Fibroblast of peridontal ligament (primary cell): ENCODE measurements at regions not wholly inside any gene's neighbourhood (a gene's known extent, or its start where the extent isn't known, plus 50 kb on each side); places are given as distances from the start of the nearest gene placed in this dataset.

ENCODE experiments used
- DNase-seq: peaks from one replicate; pipeline ENCODE4 v3.0.0-alpha.2; 2010; ENCODE audit errors: extremely low read depth

DNA sequence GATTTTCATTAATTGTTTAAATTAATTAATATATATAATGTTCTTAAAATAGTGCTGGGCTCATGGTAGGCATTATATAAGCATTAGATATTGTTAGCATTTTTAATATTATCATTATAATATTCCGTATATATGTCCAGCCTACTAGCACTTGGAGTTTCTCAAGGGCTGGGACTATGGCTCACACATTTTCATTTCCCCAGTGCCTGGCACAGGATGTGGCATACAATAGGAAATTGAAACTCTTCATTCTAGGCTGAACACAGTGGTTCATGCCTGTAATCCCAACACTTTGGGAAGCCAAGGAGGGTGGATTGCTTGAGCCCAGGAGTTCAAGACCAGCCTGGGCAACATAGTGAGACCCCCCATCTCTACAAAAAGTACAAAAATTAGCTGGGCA lies 170.4 kb downstream of the RSL24D1 start:
- no peak for DNase-seq

DNA sequence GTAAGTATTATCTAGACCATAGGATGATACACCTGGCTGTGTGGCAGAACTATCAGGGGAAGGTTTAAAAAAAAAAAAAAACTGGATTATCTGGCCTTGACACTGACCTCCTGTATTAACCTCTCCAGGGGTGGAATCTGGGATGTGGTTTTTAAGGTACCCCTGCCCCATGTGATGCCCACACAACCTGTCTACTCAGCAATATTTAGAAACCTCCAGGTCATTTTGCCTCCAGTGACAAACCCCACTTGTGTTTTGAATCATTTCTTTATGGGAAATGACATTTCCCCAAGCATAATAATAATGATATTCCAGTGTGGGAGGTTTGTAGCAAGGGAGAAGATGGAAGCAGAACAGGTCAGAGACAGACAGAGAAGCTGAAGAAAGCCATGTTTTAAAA lies 179.1 kb downstream of the RSL24D1 start:
- no peak for DNase-seq

DNA sequence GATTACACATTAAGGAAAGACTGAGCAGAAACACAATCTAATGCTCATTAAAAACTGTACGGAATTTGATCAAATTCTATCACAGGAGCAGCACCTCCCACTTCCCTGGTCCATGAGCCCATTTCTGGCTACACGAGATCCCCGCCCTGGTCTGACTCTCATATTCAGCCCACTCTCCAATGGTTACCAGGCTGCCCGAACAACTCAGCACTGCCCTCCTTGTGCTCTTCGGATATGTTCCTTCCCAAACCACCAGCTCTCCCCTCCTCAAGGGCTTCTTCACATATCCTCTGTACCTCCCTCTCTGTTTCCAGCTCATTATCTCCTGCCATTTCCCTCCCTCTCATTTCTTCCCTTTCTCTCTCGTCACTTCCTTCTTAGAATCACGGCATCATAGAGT lies 180.5 kb downstream of the RSL24D1 start:
- DNase-seq: no peak

DNA sequence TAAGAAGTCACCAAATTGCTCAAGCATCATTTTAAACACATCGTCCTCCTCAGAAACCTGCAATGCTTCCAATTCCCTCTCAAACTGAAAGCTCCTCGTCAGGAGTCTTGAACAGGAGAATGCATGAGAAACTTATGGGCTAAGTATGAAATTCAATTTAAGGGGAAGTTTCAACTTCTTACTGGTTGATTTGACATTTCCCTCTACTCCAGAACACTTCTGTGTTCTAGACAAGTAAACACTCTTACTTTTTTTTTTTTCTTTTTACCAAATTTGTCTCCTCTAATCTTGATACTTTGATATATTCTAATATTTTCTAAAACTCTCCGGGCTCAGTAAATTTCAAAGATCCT lies 181.7 kb downstream of the RSL24D1 start:
- DNase-seq: no peak

DNA sequence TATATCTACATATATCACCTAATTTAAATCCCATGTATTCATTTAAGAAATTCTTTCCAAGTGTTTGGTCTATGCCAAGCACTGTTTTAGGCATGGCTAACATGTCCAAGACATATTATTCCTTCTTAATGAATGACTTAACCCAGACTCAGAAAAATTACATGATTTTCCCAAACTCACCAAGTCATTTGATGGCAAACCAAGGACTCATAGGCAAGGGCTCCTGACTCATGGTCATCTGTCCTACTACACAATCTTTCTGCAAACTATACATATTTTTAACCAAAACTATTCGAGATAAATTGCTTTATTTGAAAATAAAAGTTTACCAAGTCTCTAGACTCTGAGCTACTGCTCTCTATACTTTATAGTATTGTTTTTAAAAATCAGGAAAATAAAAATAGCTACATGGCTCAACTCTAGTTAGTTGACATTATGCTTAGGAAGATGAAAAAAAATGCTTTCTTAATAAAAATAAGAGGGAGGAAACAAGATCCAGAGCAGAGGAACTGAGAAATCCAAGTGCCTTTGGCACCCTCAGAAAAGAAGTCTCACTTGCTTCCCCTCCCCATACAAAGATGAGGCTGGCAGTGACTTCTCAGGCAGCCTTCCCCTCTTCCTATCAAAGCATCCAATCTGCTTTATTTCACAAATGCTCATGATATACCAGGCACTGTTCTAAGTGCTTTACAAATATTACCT lies 182.2 kb downstream of the RSL24D1 start:
- DNase-seq: no peak

DNA sequence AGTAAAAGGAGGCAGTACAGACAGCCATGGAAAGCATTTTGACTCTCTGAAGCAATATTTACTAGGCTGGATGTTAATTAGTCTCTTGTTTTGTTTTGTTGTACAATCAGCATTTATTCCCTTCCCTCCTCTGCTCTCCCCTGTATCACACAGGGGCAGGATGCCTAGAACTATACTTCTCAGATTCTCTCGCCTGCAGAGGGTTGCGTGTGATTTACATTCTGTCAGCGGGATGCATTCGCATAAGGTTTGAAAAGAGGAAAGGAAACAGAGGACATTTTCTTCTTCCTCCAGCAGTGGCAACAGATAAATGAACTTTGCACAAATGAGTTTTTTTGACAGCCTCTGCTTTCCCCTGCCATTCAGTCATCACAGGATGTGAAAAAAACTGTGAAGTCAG lies 188.3 kb downstream of the RSL24D1 start:
- no peak for DNase-seq

DNA sequence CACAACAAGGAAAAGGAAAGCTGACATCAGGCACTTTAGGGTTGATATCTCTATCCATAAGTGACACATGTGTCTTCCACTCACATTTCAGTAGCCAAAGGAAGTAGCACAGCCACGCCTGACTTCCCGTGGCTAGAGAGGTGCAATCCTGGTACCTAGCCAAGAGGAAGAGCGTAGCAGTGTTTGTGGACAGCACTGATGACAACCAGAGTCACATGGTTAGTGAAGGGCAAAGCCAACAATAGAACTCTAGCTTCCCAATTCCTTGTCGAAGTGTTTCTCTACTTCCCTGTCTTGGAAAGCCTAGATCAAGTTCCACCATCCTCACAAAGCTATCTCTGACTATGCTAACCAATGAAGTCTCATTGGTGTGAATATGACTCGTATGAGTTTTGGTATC lies 189.2 kb downstream of the RSL24D1 start:
- DNase-seq: no peak

DNA sequence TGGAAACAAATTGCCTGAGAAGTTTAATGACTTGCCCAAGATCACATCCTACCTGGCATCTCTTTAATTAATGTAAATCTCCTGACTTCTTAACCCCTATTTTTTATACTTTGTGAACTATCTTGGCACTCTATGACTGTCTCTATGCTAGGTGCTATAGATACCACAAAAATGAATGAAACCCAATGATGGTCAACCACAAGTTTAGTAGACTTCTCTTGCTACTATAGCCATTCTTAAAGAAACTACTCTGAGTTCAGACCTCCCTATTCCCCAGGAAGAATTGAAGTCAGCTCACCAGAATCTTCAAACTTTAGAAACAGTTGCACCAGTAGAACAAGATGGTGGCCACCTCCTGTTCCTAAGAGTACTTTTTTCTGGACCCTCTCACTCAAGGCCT lies 191.1 kb downstream of the RSL24D1 start:
- DNase-seq: no peak

DNA sequence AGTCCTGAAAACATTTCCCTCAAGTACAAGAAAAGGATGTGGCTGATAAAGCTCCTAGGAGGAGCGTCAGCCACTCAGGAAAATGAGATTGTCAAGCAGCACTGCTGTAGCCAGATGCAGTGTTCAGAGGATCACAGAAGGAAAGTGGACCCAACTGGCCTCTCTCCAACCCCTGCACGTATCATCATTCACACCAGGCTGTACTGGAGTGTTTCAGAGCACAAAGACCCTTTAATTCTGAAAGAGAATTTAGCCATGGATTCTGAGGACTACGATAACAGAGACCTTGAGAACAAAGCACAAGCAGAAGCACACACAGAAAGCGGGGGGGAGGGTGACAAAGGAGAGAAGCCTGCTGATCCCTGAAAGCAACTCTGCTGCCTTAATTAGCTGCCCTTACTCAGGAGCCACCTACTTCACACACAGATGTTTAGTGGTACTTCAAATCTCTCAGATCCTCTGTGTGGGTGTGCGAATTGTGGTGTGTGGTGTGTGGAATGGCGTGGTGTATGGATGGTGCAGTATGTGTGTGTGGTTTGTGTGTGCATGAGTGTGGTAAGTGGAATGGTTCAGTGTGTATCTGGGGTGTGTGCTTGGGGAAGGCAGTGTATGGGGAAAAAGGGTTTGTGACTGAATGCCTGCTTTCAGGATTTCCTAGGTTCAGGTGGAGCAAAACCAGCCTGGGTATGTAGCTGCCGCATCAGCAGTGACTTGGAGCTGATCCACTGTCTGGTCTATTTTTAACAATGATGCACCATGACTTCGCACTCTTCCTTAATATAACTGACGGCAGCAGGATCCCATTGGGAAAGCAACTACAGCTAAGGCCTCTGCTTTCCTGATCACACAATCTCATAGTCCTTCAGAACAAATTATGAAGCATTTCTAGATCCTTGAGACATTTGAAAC lies 192.5 kb downstream of the RSL24D1 start:
- DNase-seq: no peak

DNA sequence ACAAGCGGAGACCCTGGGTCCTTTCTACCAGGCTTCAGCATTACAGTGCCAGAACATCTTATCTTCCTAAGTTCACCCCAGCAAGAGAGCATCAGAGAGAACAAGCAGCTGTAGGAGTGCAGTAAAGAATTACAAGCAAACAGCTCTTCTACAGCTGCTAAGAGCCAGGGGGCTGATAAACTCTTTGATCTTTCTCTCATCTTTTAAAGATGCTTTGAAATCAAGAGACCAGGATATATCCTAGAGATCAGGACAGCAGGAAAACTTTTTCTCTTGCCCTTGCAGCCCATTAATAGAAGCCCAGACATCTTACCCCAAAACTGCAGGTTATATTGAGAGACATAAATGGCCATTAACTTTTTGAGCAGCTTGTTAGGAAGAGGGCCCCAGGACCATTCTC lies 198.1 kb downstream of the RSL24D1 start:
- DNase-seq: no peak

DNA sequence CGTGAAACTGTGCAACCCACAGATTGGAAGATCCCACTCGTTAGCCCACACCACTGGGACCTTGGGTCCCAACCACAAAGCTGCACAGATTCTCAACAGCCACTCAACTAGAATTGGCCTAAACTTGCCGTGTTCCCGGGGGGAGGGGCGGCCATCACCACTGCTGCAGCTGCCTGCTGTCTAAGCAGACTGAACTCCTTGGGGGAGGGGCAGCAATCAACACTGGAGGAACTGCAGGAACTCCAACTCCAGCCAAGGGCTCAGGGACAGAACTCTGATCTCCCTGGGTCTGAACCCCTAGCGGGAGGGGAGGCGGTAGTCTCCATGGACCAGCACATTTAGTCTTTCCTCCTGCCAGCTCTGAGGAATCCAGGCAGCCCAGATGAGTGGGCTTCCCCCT lies 205.9 kb downstream of the RSL24D1 start:
- no peak for DNase-seq

DNA sequence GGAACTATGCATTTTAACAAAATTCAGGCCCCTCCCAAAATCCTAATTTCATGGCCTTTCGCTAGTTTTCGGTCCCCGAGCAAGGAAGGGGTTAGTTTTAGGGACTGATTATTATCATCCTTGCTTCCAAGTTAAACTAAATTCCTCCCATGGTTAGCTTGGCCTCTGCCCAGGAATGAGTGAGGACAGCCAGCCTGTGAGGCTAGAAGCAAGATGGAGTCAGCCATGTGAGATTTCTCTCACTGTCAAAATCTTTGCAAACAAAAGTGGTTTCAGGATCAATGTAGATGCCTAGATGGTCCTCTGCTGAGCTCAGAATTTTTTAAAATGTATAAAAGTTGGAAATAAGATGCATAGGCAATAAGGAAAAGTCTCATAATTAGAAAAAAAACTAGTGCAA lies 208.9 kb downstream of the RSL24D1 start:
- DNase-seq: no peak

DNA sequence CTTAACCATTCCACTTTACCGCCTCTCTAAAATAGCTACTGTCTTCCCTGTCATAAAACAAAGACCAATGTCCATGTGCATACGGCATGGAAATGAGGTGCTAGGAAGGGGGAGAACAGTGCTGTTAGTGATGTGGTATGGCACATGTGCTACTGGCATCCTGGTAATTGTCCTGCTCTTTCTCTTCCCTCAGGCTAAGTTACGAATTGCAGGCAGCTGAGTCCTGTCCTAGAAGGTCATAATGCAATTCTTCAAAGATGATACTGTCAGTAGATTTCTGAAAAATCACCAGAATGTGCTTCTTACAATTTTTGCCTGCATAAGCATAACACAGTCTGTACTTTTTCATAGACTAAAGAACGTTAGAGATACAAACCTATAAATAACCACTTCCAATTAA lies 216.8 kb downstream of the RSL24D1 start:
- DNase-seq: no peak

DNA sequence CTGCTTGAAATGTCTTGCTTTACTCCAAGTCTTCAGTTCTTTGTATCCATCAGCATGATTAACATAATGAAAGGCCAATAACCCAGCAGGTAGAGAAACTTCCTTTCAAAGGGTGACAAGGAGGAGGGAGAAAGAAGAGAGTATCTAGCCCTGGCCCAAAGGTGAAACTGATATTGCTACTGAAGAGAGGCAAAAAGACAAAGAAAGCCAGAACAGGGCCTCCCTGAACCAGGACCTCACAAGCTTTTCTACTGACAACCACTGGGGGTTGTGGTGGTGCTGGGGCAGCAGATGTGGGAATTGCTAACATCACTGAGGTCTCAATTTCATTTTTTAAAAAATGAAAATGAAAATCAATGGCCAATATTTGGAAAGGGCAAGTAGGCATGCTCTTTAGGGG lies 234.1 kb downstream of the RSL24D1 start:
- no peak for DNase-seq

DNA sequence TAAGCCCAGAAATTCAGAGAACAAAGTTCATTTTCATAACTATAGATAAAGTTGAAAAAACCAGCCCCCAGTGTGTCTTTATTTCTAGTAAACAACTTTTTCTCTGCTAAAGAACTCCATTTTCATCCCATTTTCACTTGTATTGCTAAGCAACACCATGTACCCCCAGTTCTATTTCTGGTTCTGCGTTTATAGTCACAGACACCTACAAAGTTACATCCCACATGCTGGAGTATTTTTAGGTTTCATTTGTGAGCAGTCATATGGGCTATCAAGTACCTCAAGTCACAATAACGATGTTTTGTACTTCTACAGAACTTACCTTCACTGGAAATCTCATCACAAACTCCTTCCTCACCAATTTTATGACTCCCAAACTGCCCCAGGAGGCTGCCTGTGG lies 236.5 kb downstream of the RSL24D1 start:
- DNase-seq: no peak

DNA sequence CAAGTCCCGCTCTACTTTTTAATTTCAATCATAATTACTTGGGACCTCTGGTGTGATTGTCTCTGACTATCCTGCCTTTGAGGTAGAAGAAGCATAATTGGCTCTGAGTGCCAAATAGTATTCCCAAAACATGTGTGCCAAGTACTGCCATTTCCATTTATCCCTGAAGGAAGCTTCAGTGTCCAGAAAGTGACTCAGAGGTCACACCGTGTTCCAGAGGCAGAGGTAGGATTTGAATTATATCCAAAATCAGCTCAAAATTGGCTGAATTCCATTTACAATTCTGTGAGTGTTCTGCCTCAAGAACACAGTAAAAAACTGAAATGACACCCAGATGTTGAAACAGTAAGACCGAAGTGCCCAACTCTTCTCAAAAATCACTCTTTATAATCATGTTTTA lies 255.3 kb downstream of the RSL24D1 start:
- no peak for DNase-seq

DNA sequence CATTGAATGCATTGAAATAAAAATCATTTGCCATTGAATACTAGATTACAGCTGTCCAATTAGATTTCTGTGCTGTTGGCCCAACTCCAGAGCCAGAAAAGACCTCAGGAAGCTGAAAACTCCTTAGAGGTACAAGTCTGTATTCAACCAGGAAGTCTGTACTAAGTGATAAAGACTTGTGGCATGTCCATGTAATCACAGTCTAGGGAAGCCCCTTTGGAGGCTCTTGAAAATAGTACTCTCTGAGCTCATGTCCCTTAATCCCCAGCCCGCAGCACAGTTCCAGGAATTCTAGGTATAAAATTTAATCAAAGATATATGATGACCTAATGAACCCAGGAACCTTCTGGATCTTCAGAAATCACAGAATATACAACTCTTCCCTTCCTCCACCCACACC lies 279.4 kb downstream of the RSL24D1 start:
- DNase-seq: no peak

DNA sequence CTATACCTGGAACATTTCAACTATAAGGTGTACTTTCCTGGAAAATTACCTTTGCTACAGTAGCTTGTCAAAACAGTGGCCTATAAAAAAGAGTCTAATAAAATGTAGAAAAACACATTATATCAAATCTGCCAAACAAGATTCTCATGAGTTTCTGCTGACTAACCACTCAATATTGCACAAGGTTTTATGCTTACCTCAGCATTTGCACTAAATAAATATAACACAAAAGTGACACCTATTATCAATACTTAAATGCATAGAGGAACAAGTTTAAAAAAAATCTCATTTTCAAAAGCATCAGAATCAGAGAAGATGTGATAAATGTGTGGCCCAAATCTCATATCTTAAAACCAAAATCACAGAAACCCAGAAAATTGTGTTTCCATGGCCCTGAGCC lies 281.4 kb downstream of the RSL24D1 start:
- no peak for DNase-seq

DNA sequence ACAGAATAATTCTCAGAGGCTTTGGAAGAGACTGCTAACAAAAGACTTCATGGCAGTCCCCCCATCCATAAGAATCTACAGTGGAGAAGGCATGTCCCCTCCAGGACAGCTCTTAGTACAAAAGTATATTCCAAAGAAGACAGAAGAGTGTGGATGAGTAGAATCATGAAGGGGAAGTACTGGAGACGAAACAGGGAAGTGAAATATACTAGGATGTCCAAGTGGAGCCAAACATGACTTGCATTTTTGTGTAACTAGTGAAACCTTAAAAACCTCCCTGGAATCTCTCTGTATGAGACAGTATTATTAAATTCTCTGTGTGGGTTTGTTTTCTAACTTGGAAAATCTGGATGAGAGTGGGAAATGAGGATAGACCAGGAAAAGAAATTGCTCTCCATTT lies 312.4 kb downstream of the RSL24D1 start:
- DNase-seq: no peak

DNA sequence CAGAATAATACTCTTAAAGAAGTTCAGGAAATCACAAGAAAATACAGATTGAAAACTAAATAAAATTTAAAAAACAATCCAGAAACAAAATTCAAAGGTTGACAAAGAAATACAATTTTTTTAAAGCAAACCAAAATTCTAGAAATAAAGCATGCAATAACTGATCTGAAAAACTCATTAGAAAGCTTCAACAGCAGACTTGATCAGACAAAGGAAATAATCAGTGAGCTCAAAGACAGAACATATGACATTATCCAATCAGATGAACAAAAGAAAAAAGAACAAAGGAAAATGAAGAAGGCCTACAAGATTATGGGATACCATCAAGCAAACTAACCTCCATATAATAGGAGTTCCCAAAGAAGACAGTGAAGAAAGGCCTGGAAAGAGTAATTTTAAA lies 336.8 kb downstream of the RSL24D1 start:
- no peak for DNase-seq

DNA sequence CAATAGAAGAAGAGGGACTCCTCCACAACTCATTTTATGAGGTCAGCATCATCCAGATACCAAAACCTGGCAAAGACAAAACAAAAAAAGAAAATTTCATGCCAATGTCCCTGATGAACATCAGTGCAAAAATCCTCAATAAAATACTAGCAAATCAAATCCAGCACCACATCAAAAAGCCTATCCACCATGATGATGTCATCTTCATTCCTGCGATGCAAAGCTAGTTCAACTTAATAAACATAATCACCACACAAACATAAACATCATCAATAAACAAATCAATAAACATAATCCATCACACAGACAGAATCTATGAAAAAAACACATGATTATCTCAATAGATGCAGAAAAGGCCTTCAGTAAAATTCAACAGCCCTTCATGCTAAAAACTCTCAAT lies 342.1 kb downstream of the RSL24D1 start:
- no peak for DNase-seq

DNA sequence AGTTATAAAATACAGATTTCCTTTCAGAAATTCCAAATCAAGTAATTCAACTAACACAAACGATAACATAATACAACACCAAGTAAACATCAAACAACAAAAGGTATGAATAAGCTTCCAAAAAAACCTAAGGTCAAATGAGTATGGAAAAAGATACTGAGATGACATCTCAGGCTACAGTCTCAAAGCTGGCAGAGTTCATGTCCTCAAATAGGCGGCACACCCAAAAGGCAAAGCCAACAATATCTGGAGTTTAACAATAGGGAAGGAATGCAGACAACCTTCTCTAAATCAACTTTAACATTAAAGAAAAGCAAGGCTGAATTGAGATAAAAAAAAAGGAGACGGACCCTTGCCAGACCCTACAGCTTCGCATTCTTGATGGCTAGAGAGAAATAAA lies 346.6 kb downstream of the RSL24D1 start:
- no peak for DNase-seq

DNA sequence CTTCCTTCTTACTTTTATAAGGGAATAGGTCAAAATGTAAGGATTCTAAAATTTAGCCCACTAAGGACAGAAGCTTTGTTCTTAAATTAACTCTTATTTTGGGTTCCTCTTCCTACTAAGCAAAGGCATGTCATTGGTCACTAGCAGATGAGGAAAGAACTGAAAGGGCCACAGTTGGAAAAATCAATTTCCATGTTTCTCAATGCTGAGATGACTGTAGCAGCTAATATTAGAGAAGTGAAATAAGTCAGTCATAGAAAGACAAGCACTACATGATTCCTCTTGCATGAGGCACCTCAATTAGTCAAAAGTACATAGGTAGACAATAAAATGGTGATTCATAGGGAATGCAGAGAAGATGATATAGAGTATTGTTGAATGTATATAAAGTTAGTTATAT lies 353.7 kb downstream of the RSL24D1 start:
- DNase-seq: no peak
